ENCODE measurements at regions not wholly inside any gene's neighbourhood (a gene's known extent, or its start where the extent isn't known, plus 50 kb on each side); places are given as distances from the start of the nearest gene placed in this dataset.

DNA sequence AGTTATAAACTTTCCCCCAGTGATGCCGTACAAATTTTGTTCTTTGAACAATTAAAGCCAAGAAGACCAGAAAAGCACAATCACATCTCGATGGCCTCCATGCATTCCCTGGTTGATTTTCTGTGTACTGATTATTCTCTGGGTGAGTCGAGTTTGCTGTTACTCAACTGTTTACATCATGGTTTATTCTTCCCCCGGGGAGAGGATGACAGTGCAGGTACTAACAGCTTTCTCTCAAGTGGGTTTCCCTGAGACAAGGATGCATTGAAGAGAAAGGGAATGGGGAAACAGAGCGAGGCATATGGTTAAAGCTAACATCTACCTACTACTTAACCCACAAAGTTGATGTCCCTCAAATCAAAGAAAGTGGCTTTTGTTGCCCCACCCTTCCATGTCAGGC, 410.8 kb upstream of the FANCL start:
- TF ChIP-seq, protein P1, sequence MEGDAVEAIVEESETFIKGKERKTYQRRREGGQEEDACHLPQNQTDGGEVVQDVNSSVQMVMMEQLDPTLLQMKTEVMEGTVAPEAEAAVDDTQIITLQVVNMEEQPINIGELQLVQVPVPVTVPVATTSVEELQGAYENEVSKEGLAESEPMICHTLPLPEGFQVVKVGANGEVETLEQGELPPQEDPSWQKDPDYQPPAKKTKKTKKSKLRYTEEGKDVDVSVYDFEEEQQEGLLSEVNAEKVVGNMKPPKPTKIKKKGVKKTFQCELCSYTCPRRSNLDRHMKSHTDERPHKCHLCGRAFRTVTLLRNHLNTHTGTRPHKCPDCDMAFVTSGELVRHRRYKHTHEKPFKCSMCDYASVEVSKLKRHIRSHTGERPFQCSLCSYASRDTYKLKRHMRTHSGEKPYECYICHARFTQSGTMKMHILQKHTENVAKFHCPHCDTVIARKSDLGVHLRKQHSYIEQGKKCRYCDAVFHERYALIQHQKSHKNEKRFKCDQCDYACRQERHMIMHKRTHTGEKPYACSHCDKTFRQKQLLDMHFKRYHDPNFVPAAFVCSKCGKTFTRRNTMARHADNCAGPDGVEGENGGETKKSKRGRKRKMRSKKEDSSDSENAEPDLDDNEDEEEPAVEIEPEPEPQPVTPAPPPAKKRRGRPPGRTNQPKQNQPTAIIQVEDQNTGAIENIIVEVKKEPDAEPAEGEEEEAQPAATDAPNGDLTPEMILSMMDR (IDR thresholded peaks at IDR 0.05): no peak
- no peak for TF ChIP-seq POLR2AphosphoS5 (IDR thresholded peaks at IDR 0.05; ENCODE audit: low read depth, low read length)
- TF ChIP-seq TCF7L2 (IDR thresholded peaks at IDR 0.05; ENCODE audit: low read depth, low read length): no peak
- TF ChIP-seq, protein P2, sequence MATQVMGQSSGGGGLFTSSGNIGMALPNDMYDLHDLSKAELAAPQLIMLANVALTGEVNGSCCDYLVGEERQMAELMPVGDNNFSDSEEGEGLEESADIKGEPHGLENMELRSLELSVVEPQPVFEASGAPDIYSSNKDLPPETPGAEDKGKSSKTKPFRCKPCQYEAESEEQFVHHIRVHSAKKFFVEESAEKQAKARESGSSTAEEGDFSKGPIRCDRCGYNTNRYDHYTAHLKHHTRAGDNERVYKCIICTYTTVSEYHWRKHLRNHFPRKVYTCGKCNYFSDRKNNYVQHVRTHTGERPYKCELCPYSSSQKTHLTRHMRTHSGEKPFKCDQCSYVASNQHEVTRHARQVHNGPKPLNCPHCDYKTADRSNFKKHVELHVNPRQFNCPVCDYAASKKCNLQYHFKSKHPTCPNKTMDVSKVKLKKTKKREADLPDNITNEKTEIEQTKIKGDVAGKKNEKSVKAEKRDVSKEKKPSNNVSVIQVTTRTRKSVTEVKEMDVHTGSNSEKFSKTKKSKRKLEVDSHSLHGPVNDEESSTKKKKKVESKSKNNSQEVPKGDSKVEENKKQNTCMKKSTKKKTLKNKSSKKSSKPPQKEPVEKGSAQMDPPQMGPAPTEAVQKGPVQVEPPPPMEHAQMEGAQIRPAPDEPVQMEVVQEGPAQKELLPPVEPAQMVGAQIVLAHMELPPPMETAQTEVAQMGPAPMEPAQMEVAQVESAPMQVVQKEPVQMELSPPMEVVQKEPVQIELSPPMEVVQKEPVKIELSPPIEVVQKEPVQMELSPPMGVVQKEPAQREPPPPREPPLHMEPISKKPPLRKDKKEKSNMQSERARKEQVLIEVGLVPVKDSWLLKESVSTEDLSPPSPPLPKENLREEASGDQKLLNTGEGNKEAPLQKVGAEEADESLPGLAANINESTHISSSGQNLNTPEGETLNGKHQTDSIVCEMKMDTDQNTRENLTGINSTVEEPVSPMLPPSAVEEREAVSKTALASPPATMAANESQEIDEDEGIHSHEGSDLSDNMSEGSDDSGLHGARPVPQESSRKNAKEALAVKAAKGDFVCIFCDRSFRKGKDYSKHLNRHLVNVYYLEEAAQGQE (IDR thresholded peaks at IDR 0.05; ENCODE audit: insufficient read depth in 1 of 2, low read depth in 2 of 2, low read length in 1 of 2): no peak
- TF ChIP-seq SIN3A (IDR thresholded peaks at IDR 0.05; ENCODE audit: borderline replicate concordance, insufficient read depth, low read depth, low read length): no peak
